Mammary epithelial cell (primary cell): ENCODE measurements at regions not wholly inside any gene's neighbourhood (a gene's known extent, or its start where the extent isn't known, plus 50 kb on each side); places are given as distances from the start of the nearest gene placed in this dataset.

Experiments
- EZH2 ChIP-seq: IDR thresholded peaks from 2 replicates; pipeline ENCODE4 v1.6.1; 2012; ENCODE audit warnings: low read length, inconsistent platforms, borderline replicate concordance
- TF ChIP-seq, protein P1 (sequence below), 2 donors: IDR thresholded peaks in 1 of 2; conservative IDR thresholded peaks in 1 of 2; 2 replicates each; pipeline ENCODE4 v1.5.1; 2011 to 2012; ENCODE audit warnings: inconsistent platforms in 2 of 2, low read length in 2 of 2, mild to moderate bottlenecking in 2 of 2, control low read depth in 1 of 2, low read depth in 1 of 2; ENCODE audit not compliant: insufficient read depth in 1 of 2; ENCODE audit errors: extremely low read depth in 1 of 2

- no peak for TF ChIP-seq EZH2
- TF ChIP-seq, protein P1, sequence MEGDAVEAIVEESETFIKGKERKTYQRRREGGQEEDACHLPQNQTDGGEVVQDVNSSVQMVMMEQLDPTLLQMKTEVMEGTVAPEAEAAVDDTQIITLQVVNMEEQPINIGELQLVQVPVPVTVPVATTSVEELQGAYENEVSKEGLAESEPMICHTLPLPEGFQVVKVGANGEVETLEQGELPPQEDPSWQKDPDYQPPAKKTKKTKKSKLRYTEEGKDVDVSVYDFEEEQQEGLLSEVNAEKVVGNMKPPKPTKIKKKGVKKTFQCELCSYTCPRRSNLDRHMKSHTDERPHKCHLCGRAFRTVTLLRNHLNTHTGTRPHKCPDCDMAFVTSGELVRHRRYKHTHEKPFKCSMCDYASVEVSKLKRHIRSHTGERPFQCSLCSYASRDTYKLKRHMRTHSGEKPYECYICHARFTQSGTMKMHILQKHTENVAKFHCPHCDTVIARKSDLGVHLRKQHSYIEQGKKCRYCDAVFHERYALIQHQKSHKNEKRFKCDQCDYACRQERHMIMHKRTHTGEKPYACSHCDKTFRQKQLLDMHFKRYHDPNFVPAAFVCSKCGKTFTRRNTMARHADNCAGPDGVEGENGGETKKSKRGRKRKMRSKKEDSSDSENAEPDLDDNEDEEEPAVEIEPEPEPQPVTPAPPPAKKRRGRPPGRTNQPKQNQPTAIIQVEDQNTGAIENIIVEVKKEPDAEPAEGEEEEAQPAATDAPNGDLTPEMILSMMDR (conservative IDR thresholded peaks at IDR 0.05 in 1 of 2, IDR thresholded peaks at IDR 0.05 in 1 of 2; ENCODE audit: extremely low read depth in 1 of 2, insufficient read depth in 1 of 2, low read depth in 1 of 2, low read length in 2 of 2), result no peak
These were observed 103.6 kb downstream of the PSMG1 start for GRCh38 chr21:39079617-39080016.
